GM21737 (cell line): ENCODE measurements at regions not wholly inside any gene's neighbourhood (a gene's known extent, or its start where the extent isn't known, plus 50 kb on each side); places are given as distances from the start of the nearest gene placed in this dataset.
A peak's percentile ranks its signal among the peaks of the same experiment; 100 is the strongest.
"Not testable (repeated sequence)": the region's sequence is repeated elsewhere in the genome, so short reads cannot be mapped to it uniquely, and the experiment has no call there.

Experiments used
- ATAC-seq: cut with Tn5 transposase; IDR thresholded peaks from one replicate; pipeline ENCODE4 v1.9.1; 2021; ENCODE audit warnings: mild to moderate bottlenecking, moderate library complexity; ENCODE audit not compliant: unreplicated experiment

DNA sequence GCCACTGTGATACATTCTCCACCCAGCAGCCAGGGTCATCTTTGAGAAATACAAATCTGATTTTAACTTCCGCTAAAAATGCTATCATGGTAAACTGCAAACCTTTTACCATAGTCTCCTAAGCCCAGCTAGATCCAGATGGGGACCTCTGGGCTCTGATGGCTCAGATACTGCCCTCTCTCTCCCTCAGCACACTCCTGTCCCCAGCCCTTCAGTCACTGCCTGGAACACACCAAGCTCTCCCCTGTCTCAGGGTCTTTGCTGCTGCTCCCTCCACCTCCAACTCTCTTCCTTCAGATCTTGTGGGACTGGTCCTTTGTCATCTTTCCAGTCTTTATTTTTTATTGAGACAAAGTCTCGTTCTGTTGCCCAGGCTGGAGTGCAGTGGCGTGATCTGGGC lies 65.1 kb downstream of the SPRY4 start:
- no peak for ATAC-seq

DNA sequence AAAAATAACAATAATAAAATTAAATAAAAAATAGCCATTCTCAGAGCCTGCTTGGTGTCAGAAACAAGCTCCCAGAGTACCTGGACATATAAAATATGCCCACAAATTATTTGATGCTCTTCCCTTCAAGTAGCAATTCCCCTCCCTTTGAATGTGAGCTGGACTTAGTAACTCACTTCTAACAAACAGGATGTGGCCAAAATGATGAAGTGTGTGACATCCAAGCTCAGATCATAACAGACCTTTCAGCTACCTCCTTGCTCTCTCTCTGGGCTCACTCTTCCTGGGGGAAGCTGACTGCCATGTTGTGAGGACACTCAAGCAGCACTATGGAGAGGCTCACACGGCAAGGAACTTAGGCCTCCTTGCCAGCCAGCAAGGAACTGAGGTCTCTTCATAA lies 69.0 kb downstream of the SPRY4 start:
- ATAC-seq: no peak

DNA sequence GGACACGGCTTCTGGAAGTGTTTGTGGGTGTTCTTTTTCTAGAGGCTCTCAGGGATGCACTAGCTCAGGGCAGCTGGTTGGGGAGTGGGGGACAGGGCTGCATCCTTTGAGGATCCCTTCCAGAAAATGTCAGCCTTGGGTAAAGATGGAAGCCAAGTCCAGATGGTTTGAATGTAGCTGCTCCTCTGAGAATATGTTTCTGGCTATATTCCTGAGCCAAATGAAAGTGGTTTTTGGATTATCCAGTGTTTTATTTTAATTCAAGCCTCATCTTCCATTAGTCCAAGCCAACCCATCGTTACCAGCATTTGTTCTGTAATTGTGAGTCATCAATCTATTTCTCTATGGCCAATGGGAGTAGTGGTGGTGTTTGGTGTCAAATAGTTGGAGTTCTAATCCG lies 70.4 kb downstream of the SPRY4 start:
- no peak for ATAC-seq

DNA sequence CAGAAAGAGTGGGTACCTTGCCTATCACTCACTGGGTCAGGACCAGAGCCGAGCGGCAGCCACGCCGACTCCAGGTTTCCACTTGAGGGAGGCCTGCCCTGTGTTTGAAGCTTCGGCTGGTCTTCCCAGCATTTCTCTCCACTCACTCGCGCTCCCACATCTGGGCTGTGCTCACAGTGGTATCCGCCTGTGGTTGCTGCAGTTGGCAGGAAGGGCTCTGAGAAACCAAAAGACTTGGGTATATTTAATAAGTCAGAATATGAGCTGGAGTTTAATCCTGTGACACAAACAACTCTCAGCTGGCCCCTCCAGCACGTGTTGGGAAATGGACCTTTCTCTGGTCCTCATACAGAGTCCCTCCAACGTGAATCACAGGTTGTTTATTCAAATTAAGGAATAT lies 70.9 kb downstream of the SPRY4 start:
- ATAC-seq: no peak

DNA sequence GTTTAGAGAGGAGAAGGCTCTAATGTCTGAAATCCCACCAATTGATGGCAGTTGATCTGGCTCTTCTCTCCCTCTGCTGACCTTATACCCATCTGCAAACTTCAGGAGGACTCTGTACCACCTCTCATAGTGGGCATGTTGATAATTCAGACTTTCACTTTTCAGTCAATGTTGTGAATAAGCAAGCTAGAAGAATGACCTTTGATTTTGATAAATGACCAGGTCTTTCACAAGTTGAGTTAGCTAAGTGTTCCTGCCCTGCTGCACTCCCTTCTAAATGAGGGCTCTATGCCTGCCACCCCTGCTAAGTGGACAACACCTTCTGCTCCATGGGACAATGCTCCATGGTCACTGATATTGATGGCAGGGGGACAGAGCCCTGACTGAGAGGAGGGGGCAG lies 74.7 kb downstream of the SPRY4 start:
- no peak for ATAC-seq

DNA sequence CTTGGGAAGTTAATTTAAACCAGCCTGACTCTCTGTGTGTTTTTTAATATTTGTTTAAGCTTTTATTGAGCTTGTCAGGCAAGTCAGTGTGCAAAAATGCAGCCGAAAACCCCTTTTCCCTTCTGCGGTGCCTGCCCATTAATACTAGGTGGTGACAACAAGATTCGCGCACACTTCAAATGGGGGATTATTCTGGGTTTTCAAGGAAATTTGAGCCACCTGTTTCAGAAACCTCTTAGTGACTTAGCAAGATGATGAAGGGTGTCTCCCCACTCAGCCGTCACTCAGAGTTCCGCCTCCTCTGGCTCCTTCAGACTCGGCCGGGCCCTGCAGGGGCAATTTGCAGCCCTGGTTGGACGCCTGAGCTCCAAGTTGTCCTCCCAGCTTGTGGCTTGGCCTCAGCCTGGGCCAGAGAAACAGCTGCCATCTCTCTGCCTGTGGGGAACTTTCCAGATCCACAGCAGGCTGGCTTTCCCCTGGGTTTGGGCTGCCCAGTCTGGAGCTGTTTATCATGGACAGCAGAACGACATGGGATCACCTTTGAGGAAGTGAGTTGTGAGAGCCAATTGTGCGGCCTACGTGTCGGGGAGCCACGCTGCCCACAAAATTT lies 75.9 kb downstream of the SPRY4 start:
- no peak for ATAC-seq

DNA sequence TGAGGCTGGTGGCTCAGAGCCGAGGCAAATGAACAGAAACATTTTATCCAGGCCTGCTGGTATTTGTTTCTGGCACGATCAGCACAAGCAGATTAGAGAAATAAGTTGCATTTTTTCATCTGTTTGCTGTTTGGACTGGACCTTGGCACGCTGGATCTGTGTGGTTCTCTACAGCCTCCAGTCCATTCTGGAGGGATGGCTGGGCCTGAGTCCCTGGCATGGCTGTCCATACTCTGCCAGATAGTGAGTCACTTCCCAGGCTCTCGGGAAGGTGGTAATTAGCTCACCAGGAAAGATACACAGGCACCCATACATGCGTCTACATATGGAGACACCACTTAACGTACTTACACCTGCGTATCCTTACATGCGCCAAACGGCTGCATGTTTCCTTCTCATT lies 78.6 kb downstream of the SPRY4 start:
- no peak for ATAC-seq

DNA sequence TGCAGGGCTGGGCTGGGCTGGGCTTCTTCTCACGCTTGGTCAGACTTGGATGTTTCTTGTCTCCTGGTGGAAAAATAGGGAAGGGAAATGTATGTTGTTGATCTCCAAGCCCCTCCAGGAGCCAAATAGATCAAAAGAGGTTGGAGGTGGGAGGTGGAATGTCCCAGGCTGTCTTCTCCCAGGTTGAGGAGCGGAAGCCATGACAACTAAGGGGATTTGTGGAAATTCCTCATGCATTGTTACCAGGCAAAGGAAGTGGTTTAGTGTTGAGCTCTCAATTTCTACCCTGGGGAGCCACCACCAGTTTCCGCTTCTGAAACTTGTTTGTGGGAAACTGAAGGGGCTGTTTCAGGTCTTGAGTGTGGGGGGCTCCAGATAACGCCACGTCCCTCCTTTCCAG lies 79.0 kb downstream of the SPRY4 start:
- ATAC-seq: no peak

DNA sequence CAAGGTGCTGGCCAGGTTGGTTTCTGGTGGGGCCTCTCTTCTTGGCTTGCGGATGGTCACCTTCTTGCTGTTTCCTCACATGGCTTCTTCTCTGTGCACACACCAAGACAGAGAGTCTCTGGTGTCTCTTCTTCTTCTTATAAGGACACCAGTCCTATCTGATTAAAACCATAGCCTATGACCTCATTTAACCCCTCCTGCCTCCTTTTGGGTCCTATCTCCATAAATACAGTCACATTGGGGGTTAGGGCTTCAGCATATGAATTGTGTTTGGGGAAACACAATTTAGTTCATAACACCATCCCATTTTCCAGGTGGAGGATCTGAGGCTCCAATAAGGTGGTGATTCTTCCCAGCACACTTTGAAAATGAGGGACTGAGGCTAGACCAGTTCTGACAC lies 80.4 kb downstream of the SPRY4 start:
- no peak for ATAC-seq

DNA sequence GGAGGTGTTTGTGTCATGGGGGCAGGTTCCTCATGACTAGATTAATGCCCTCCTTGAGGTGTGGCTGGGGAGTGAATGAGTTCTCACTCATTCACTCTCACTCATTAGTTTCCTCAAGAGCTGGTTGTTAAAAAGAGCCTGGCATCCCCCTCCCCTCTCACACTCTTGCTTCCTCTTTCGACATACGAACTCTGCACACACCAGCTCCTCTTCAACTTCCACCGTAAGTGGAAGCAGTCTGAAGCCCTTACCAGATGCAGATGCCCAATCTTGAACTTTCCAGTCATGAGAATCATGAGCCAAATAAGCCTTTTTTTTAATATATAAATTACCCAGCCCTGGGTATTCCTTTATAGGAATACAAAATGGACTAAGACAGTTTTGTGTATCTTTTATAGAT lies 82.5 kb downstream of the SPRY4 start:
- no peak for ATAC-seq

DNA sequence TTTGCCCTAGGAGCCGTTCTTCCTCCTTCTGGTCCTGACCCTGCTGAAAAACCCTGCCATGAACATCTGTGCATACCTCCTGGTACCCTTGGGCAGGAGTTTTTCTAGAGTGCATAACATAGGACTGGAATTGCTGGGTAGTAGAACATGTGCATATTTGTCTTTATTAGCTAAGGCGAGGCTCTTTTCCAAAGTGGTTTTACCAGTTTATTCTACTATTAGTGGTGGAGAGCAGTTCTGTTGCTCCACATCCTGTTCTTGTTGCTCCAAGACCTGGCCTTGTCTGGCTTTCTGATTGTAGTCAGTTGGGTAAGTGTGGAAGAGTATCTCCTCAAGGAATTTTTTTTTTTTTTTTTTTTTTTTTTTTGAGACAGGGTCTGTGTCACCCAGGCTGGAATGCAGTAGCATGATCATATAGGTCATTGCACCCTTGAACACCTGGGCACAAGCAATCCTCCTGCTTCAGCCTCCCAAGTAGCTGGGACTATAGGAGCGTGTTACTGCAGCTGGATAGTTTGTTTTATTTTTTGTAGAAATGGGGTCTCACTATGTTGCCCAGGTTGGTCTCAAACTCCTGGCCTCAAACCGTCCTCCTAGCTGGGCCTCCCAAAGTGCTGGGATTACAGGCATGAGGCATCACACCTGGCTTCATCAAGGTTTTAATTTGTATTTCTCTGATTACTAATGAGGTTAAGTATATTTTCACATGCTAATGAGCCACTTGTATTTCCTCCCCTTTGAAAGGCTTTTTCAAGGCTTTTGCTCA lies 85.2 kb downstream of the SPRY4 start:
- no peak for ATAC-seq

DNA sequence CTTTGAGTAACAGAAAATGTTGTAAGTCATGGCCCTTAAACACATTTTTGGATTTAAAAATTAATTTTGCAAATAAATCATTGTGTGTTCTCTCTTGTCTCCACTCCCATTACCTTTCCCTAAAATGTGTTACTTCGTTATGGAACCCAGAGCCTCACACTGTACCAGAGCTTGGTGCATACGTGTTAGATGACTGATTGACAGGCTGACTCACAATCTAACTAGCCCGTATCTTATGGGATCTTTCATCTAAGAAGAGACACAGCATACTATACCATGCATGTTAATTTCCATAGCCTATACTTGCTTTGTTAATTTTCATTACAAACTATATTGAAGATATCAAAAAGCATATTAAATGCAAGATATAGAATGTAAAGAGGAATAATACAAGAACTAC lies 87.1 kb downstream of the SPRY4 start:
- ATAC-seq: no peak

DNA sequence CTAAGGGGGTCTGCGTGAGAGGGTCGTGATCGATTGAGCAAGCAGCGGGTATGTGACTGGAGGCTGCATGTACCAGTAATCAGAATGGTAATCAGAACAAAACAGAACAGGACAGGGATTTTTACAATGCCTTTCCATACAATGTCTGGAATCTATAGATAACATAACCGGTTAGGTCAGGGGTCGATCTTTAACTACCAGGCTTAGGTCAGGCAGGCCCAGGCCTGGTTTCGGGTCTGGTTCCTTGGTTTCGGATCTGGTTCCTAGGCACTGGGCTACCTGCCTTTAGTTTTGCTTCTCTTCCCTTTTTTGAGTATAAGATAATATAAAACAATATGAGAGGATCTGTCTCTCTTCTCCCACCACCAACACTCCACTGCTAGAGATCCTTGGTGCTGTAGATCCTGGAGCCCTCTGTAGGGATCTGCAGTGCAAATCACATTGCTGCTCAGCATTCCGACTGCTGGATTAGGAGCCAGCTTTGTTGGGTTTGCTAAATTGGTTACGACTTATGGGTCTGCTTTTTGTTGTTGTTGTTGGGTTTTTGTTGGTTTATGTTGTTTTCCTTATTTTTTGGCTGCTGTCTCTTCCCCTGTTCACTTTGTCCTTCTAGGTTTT lies 88.0 kb downstream of the SPRY4 start:
- not testable (repeated sequence) for ATAC-seq

DNA sequence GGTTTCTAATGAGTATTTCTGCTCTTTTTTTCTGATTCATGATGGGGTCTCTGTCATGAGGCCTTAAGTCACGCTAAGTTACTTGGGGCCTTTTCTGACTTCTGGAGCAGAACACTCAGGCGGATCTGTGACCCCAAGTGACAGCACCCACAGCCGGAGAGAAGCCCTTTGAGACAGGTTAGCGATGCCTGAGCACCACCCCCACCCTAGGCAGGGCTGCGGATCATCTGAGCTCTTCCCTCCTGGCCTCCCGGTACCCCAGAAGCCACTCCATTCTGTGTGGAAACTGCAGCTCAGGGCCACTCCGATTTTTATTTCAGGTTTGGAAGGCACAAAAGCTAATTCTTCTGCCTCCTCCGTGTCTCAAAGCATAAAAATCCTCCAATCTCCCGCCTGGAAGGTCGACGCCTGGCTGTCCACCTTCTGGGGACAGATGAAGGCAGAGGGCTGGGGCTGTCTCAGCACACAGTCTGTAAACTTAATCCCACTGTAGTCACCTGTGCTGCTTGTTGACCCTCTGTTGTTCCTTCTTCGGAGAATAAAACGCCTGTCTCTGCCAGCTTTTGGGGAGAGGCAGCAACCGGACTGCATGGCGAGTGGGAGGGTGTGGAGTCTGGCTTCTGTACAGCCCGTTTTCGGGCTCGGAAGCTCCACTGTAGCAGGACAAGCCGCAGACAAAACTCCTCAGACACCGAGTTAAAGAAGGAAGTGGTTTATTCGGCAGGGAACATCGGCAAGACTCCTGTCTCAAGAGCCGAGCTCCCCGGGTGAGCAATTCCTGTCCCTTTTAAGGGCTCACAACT lies 88.8 kb downstream of the SPRY4 start:
- no peak for ATAC-seq

DNA sequence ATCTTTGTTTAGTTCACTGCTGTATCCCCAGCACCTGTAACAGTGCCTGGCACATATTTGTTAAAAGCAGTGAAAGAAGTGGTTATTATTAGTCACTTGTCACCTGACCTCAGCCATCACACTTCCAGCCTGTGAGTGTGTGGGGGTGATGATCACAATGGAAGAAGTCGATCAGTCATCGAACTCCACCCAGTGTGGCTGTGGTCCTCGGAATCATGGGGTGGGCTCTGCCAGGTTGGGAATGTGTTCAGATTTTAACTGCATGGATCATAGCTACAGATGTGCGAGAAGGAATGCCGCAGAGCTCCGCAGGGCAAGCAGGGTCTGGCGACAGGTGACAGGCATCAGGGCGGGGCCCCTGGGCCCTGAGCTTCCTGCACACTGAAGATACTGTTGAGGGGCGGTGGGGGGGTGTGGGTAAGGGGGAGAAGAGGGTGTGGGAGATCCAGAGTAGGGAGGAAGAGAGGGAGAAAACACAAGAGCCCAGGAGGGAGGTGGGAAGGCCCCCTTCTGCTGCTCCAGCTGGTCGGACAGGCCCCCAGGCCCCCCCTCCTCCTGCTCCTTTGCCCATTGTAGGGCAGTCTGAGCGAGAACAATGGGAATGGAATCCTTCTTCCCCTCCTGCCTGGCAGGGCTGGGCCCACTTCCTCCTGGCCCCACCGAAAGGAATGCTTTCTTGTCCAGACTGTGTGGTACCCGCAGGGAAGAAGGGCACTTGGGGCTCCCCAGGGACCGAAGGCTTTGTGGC lies 89.6 kb downstream of the SPRY4 start:
- no peak for ATAC-seq

DNA sequence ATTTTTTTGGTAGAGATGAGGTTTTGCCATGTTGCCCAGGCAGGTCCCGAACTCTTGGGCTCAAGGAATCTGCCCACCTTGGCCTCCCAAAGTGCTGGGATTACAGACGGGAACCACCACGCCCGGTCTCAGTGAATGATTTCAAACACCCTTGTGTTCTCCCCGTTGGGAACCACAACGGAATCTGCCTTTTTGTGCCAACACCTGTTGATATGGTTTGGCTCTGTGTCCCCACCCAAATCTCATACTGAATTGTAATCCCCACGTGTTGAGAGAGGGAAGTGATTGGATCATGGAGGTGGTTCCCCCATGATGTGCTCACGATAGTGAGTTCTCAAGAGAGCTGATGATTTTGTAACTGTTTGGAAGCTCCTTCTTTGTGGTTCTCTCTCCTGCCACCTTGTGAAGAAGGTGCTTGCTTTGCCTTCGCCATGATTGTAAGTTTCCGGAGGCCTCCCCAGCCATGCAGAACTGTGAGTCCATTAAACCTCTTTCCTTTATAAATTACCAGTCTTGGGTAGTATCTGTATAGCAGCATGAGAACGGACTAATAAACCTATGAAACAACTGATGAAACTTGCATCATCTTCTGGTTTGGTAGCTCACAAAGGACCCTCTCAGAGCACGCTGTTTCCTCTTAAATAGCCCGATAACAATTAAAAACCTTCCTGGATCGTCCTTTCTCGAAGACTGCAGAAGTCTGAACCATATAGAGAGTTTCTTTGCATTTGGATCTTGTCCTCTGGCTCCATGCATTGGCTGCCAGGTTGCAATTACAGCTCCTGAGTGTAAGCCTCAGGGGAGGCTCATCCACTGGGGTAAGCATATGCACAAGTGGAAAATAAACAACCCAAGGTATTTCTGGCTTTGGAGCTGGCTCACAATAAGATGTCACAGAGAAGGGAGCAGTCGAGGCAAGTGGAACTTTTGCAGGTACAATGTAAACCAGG lies 91.5 kb downstream of the SPRY4 start:
- ATAC-seq: no peak

DNA sequence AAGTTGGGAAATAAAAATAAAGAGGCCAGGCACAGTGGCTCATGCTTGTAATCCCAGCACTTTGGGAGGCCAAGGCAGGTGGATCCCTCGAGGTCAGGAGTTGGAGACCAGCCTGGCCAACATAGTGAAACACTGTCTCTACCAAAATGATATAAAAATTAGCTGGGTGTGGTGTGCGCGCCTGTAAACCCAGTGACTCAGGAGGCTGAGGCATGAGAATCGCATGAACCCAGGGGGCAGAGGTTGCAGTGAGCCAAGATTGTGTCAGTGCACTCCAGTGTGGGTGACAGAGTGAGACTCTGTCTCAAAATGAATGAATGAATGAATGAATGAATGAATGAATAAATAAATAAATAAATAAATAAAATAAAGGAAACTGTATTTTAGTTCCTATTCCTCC lies 93.9 kb downstream of the SPRY4 start:
- not testable (repeated sequence) for ATAC-seq

DNA sequence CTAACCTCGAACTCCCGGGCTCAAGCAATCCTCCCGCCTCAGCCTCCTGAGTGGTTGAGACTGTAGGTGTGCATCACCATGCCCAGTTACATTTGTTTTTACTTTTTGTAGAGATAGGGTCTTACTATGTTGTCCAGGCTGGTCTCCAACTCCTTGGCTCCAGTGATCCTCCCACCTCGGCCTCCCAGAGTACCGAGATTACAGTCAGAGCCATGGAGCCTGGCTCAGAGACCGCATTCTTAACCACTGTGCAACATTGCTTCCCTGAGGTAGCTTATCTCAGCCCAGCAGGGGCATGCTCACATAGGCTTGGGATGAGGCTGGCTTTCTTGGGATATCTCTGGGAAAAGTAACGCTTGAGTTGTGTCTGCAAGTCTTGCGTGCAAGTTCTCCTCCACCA lies 99.7 kb downstream of the SPRY4 start:
- ATAC-seq: no peak

DNA sequence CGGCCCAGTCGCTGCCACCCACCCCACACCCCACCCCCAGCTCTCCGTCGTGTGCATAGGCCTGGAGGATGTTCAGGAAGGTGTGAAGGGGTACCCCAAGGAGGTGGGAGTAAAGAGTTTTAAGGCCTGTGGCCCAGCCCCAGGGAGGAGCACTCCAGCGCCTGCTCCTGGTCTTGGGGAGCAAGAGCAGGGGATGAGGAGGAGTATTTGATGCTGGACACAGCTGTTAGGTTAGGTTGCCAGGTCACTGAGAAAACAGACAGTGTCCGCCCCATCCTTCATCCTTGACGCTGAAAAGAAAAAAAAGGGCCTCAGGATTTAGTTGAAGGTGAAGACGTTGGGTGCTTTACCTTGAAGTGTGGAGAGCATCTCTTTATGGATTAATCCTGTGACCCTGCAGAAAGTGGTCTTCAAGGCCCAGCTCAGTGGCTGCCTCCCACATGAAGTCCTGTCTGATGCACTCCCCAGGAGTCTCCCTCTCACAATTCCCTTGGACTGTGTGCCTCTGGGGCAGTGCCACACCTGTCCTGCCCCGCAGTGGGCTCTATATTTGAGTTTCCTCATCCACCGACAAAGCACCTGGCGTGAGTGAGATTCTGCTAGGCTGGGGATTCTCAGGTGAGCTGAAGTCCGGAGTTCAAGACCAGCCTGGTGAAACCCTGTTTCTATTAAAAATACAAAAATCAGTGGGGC lies 101.8 kb downstream of the SPRY4 start:
- ATAC-seq: peak; percentile 22
